Hippocampal formation (tissue), 2 donors: ENCODE measurements at regions not wholly inside any gene's neighbourhood (a gene's known extent, or its start where the extent isn't known, plus 50 kb on each side); places are given as distances from the start of the nearest gene placed in this dataset.

Source experiments
- DNase-seq, 2 donors: peaks; one replicate each; lab custom pipeline; 2025; lab: John Stamatoyannopoulos, UW

DNA sequence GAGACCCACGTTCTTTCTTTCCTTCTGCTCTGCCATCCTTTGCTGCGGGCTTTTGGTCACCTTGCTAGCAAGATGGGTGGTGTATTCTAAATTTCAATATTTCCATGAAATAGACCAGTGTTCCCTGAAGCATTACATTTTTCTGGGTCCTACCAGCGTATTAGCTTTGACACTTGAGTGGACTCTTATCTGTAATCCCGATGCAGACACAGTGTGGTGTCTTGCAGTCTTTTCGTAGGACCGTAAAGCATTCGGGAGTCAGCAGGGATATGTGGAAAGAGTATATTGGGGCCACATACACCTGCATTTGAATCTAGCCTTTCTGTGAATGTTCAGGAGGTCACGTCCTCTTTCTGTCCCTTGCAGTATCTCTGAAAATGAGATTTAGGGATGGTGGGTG is 124.7 kb upstream of the CPEB4 start:
- DNase-seq: no peak

DNA sequence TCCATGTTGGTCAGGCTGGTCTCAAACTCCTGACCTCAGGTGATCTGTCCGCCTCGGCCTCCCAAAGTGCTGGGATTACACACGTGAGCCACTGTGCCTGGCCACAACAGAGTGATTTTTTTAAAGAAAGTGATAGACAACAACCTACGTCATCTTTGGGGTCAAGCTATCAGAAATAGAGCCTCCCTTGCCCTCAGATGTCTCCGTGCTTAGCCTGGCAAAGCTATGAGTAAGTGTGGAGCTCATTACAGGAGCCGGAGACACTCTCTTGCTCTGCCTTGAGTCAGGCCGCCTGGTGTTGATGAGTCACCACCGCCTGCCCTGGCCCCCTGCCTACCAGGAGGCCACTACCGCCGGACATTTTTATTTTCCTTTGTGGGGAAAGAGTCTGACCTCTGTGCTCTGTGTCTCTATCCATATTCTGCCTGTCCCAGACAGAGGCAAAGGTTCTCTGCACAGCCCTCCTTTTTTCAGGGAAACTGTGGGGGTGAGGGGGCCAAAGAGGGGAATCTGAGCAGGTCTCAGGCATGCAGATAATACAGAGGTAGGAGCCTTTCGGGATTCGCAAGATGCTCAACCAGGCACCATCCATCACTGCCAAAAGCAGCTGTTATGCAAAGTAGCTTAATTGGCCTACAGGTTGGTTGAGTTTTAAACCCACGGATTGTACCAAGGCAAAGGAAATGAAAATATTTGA is 123.7 kb upstream of the CPEB4 start:
- DNase-seq: no peak

GRCh38 chr5:173765029-173765644 is 123.0 kb upstream of the CPEB4 start:
- no peak for DNase-seq

GRCh38 chr5:173765661-173766060 is 122.5 kb upstream of the CPEB4 start:
- DNase-seq: no peak

DNA sequence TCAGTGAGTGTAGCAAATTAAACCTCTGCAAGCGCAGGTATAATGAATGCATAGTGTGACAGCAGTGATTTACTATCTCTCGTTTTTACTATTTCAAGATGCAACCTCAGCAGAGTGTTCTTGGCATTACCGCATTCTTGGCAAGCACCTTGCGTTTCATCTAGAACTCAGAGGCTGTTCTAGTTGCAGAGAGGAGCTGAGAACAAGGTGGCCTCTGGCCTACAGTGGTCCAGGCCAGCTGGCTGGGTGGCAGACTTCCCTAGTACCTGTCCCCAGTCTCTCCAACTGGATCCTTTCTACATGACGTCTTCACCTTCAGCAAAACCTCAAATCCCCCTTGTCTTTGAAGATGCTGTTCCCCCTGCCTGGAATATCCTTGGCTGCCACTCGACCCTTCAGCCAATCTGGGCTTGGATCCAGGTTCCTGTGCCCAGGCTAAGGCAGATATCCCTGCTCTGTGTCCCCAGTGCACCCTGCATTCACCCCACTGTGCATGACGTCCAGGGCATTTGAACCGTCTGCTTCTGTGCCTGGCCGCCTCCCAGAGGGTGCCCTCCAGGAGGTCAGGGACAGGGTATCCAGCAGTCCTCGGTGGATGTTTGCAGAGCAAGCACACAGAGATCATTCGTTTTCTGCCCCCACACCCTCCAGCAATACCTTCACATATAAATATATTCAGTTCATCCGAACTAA is 120.4 kb upstream of the CPEB4 start:
- no peak for DNase-seq

GRCh38 chr5:173768267-173768806 is 119.8 kb upstream of the CPEB4 start:
- no peak for DNase-seq

DNA sequence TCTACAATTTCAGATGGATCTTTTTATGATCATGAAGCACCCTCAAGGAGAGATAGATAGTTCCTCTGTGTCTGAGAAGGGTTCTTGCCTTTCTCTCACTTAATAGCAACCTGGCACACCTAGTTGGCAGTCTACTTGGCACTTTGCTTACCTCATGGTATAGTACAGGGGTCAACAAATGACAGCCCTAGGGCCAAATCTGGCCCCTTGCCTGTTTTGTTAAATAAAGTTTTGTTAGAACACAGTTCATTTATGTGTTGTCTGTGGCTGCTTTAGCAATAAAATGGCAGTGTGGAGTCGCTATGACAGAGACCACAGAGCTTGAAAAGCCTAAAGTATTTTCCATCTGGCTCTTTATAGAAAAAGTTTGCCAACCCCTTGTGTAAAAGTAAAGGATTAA is 119.3 kb upstream of the CPEB4 start:
- no peak for DNase-seq

DNA sequence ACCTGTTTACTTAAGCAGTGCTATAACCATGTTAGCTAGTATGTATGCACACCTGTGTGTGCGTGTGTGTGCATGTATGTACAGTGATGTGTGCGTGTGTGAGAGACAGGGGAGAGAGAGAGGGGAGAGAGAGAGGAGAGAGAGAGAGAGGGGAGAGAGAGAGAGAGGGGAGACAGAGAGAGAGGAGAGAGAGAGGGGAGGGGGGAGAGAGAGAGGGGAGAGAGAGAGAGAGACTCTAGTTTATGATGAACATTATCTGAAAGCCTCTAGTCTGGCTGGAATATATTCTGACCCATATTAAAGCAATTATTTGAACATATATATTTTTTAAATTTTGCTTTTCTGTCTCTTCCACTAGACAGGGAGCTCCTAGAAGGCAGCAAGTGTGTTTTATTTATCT is 117.5 kb upstream of the CPEB4 start:
- DNase-seq: no peak

GRCh38 chr5:173771121-173771724 is 116.9 kb upstream of the CPEB4 start:
- no peak for DNase-seq

GRCh38 chr5:173771725-173772383 is 116.3 kb upstream of the CPEB4 start:
- DNase-seq: no peak

GRCh38 chr5:173772384-173773059 is 115.6 kb upstream of the CPEB4 start:
- no peak for DNase-seq

GRCh38 chr5:173774271-173774761 is 113.8 kb upstream of the CPEB4 start:
- peak; percentile 22 to 36 for DNase-seq

DNA sequence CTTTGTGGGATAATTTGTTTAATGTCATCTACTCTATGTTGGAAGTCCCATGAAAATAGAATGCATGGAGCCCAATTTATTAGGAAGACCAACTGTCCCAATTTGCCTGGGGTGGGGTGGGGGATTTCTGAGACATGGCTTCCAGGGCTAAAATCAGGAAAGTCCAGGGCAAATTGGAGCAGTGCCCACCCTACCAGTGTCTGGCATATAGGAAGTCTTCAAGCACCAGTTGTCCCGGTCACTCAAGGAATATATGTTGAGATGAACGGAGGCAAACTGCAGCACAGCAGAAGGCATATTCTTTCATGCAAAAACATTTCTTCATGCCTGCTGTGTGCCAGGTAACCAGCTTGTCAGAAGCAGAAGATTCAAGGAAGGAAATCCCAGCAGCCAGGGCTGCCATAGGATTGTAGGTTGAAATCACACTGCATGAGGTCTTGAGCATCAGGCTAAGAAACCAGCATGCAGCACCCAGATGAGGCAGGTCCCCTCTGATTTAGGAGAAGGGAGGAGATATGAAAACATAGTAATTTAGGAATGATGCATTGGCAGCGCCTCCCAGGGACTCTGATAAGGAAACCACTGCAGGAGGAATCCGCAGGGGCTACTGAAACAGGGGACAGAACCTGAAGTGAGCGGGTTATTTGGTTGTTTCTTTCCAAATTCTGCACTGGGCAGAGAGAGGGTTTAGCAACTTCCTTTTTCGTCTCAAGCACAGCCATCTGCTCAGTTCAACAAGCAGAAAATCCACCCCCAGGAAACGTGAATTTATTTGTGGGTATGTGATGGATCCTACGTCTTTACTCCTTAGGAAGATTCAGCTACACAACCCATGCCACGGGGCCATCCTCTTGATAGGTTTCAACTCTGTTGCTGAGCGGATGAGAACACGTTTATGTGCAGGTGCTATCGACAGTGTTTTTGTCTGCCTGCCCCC is 112.6 kb upstream of the CPEB4 start:
- DNase-seq: peak in 1 of 2 donors; percentile 33

GRCh38 chr5:173777149-173777548 is 111.0 kb upstream of the CPEB4 start:
- DNase-seq: no peak

GRCh38 chr5:173777674-173778073 is 110.5 kb upstream of the CPEB4 start:
- DNase-seq: no peak

DNA sequence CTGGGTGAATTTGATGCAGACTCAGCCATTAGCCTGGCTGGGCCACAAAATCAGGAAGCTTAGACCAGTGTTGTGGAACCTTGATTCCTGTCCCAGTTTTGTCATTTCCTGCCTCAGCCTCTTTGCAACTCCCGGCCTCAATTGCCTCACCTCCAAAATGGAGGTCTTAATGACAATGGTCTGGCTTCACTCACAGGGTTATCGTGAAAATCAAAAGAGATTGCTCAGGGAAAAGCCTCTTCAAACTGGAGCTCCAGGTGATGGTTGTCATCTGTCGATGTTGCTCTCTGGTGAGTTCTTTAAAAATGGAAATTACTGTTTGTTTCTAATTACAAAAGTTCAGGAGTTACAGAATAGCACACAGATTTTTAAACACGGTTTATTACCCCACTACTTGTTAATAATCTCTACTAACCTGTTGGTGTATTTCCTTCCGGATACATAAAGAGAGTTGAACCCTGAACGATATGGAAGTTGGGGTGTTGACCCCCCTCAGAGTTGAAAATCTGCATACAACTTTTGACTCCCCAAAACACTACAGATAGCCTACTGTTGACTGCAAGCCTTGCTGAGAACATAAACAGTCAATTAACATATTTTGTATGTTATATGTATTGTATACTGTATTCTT is 109.9 kb upstream of the CPEB4 start:
- no peak for DNase-seq

GRCh38 chr5:173778784-173779304 is 109.3 kb upstream of the CPEB4 start:
- no peak for DNase-seq

DNA sequence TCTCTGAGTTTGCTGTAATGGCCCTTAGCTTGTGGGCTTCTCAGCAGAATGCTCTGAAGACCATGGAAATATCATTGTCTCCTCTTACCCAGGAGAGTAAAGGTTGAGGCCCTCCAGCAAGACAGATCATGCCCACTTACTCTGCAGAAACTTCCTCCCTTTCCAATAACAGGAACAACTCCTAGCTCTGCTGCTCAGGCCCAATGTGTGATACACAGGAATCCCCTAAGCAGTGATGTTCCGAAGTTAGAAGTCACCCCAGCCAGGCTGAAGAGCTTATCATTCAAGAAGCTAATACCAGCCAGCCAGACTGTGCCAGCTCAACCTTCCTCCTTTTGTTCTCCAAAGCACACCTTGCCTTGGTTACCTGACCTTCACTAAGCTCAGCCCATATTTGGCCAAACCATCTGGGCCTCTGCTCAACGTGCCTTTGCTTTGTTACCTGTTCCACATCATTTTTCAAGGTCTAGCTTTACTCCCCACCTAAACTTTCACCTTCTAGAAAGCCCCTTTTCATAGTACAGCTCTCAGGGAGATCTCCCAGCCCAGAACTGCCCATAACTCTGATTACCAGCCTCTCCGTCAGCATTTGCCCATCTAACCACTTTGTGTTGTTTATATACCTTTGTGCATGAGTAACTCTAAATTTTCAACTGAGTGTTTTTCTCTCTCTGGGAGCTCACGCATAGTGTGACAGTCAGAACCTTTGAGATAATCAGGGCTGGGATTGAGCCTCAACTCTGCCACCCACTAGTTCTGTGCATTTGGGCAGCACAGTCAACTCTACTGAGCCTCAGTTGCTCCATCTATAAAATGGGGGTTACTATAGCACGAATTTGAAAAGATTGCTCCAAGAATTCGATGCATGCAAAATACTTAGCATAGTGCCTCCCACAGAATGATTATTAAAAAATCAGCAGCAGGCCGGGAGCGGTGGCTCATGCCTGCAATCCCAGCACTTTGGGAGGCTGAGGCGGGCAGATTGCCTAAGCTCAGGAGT is 107.6 kb upstream of the CPEB4 start:
- no peak for DNase-seq
